SU-DHL-6 (cell line): ENCODE measurements at regions not wholly inside any gene's neighbourhood (a gene's known extent, or its start where the extent isn't known, plus 50 kb on each side); places are given as distances from the start of the nearest gene placed in this dataset.

ENCODE experiments used
- EZH2phosphoT487 ChIP-seq: fragments of 200-600 bp; sonication (generic), shearing (Covaris generic); conservative IDR thresholded peaks from 2 replicates; pipeline ENCODE4 v1.6.1; 2018; ENCODE audit warnings: mild to moderate bottlenecking, antibody characterized with exemption, low read length, moderate library complexity, mixed read lengths
- TF ChIP-seq, protein P1 (sequence below): fragments of 200-600 bp; sonication (generic); IDR thresholded peaks from one replicate; pipeline ENCODE4 v1.5.1; 2017; ENCODE audit warnings: antibody characterized with exemption, mild to moderate bottlenecking, low read length, moderate library complexity; ENCODE audit not compliant: insufficient read depth, poor library complexity, severe bottlenecking

DNA sequence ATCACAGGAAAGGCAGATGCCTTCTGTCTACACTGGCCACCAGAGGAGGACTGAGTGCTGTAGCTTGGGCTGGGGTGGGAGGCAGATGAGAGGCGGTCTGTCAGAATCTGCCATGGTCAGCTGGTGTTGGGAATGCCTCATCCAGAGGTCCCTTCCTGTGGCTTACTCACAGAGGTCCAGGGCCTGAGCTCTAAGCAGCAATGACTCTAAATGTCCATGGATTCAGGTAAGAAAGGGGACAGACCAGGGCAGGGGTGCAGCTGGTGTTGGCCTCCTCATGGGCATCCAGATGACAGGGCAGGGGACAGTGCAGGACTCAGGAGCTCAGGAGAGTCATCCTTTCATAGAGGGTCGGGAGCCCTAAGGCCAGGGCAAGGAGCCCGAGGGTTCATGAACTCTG is 165.0 kb downstream of the ICE1 start:
- TF ChIP-seq, protein P1, sequence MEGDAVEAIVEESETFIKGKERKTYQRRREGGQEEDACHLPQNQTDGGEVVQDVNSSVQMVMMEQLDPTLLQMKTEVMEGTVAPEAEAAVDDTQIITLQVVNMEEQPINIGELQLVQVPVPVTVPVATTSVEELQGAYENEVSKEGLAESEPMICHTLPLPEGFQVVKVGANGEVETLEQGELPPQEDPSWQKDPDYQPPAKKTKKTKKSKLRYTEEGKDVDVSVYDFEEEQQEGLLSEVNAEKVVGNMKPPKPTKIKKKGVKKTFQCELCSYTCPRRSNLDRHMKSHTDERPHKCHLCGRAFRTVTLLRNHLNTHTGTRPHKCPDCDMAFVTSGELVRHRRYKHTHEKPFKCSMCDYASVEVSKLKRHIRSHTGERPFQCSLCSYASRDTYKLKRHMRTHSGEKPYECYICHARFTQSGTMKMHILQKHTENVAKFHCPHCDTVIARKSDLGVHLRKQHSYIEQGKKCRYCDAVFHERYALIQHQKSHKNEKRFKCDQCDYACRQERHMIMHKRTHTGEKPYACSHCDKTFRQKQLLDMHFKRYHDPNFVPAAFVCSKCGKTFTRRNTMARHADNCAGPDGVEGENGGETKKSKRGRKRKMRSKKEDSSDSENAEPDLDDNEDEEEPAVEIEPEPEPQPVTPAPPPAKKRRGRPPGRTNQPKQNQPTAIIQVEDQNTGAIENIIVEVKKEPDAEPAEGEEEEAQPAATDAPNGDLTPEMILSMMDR, result no peak
- TF ChIP-seq EZH2phosphoT487, result no peak
